SW 1271 (cell line): ENCODE measurements at regions not wholly inside any gene's neighbourhood (a gene's known extent, or its start where the extent isn't known, plus 50 kb on each side); places are given as distances from the start of the nearest gene placed in this dataset.

ENCODE experiments used
- DNase-seq, 2 experiments: peaks; one replicate each; lab custom pipeline; 2025; lab: John Stamatoyannopoulos, UW

- no peak for DNase-seq
Observed at GRCh38 chr1:230515451-230516145, 89.5 kb upstream of the PGBD5 start.

- no peak for DNase-seq
Observed at GRCh38 chr1:230510496-230510895, 84.4 kb upstream of the PGBD5 start.

GRCh38 chr1:230509281-230509977 is 83.3 kb upstream of the PGBD5 start:
- peak in 1 of 2 experiments; percentile 14 for DNase-seq

- no peak for DNase-seq
Observed at GRCh38 chr1:230507666-230508402, 81.7 kb upstream of the PGBD5 start.

- no peak for DNase-seq
Observed at GRCh38 chr1:230507236-230507635, 81.1 kb upstream of the PGBD5 start.

- no peak for DNase-seq
Observed at GRCh38 chr1:230506451-230506850, 80.3 kb upstream of the PGBD5 start.

- DNase-seq: no peak
Observed at GRCh38 chr1:230504310-230504709, 78.2 kb upstream of the PGBD5 start.

GRCh38 chr1:230503726-230504125 is 77.6 kb upstream of the PGBD5 start:
- DNase-seq: no peak

- no peak for DNase-seq
Observed at GRCh38 chr1:230502996-230503395, 76.9 kb upstream of the PGBD5 start.

GRCh38 chr1:230502306-230502705 is 76.2 kb upstream of the PGBD5 start:
- no peak for DNase-seq

- no peak for DNase-seq
Observed at GRCh38 chr1:230501849-230502248, 75.7 kb upstream of the PGBD5 start.

- DNase-seq: no peak
Observed at GRCh38 chr1:230501242-230501641, 75.1 kb upstream of the PGBD5 start.

GRCh38 chr1:230500063-230500462 is 73.9 kb upstream of the PGBD5 start:
- DNase-seq: no peak

- DNase-seq: no peak
Observed at GRCh38 chr1:230499496-230499895, 73.4 kb upstream of the PGBD5 start.

- no peak for DNase-seq
Observed at GRCh38 chr1:230498704-230499103, 72.6 kb upstream of the PGBD5 start.

- DNase-seq: no peak
Observed at GRCh38 chr1:230496451-230496850, 70.3 kb upstream of the PGBD5 start.

GRCh38 chr1:230495891-230496385 is 69.8 kb upstream of the PGBD5 start:
- DNase-seq: no peak

- no peak for DNase-seq
Observed at GRCh38 chr1:230495076-230495475, 68.9 kb upstream of the PGBD5 start.

- DNase-seq: no peak
Observed at GRCh38 chr1:230494514-230494913, 68.4 kb upstream of the PGBD5 start.

GRCh38 chr1:230494026-230494425 is 67.9 kb upstream of the PGBD5 start:
- no peak for DNase-seq

GRCh38 chr1:230493264-230493663 is 67.1 kb upstream of the PGBD5 start:
- no peak for DNase-seq

GRCh38 chr1:230490436-230490835 is 64.3 kb upstream of the PGBD5 start:
- no peak for DNase-seq
